GM19023 (cell line): ENCODE measurements at regions not wholly inside any gene's neighbourhood (a gene's known extent, or its start where the extent isn't known, plus 50 kb on each side); places are given as distances from the start of the nearest gene placed in this dataset.
A peak's percentile ranks its signal among the peaks of the same experiment; 100 is the strongest.

Experiments
- ATAC-seq: cut with Tn5 transposase; IDR thresholded peaks from one replicate; pipeline ENCODE4 v1.9.1; 2021; ENCODE audit warnings: mild to moderate bottlenecking, moderate library complexity; ENCODE audit not compliant: unreplicated experiment

GRCh38 chr17:55635253-55635914 lies 87.3 kb downstream of the TMEM100 start:
- ATAC-seq, result no peak

- no peak for ATAC-seq
Observed at GRCh38 chr17:55634702-55635101, 88.0 kb downstream of the TMEM100 start.

- ATAC-seq, result no peak
Observed at GRCh38 chr17:55632893-55633292, 89.8 kb downstream of the TMEM100 start.

GRCh38 chr17:55632236-55632635 lies 90.4 kb downstream of the TMEM100 start:
- ATAC-seq, result no peak

- ATAC-seq, result no peak
Observed at GRCh38 chr17:55629995-55630394, 92.7 kb downstream of the TMEM100 start.

GRCh38 chr17:55625521-55625920 lies 97.1 kb downstream of the TMEM100 start:
- peak; percentile 49 for ATAC-seq

- ATAC-seq, result peak; percentile 58
Observed at GRCh38 chr17:55624772-55625433, 97.8 kb downstream of the TMEM100 start.

- no peak for ATAC-seq
Observed at GRCh38 chr17:55622547-55622946, 100.1 kb downstream of the TMEM100 start.

- ATAC-seq, result no peak
Observed at GRCh38 chr17:55620945-55621344, 101.7 kb downstream of the TMEM100 start.

GRCh38 chr17:55620023-55620422 lies 102.6 kb downstream of the TMEM100 start:
- ATAC-seq, result no peak

- ATAC-seq, result no peak
Observed at GRCh38 chr17:55617441-55617840, 105.2 kb downstream of the TMEM100 start.

- ATAC-seq, result no peak
Observed at GRCh38 chr17:55614061-55614460, 102.8 kb upstream of the SMIM36 start.

GRCh38 chr17:55612691-55613141 lies 101.5 kb upstream of the SMIM36 start:
- ATAC-seq, result no peak

GRCh38 chr17:55607731-55608341 lies 96.6 kb upstream of the SMIM36 start:
- no peak for ATAC-seq

- ATAC-seq, result no peak
Observed at GRCh38 chr17:55606488-55606815, 95.2 kb upstream of the SMIM36 start.

- ATAC-seq, result no peak
Observed at GRCh38 chr17:55605705-55606487, 94.6 kb upstream of the SMIM36 start.

- no peak for ATAC-seq
Observed at GRCh38 chr17:55601874-55602364, 90.7 kb upstream of the SMIM36 start.

- ATAC-seq, result no peak
Observed at GRCh38 chr17:55598495-55598894, 87.2 kb upstream of the SMIM36 start.

GRCh38 chr17:55588446-55589242 lies 77.4 kb upstream of the SMIM36 start:
- no peak for ATAC-seq

GRCh38 chr17:55587608-55588139 lies 76.4 kb upstream of the SMIM36 start:
- no peak for ATAC-seq
